Ishikawa (cell line): ENCODE measurements at regions not wholly inside any gene's neighbourhood (a gene's known extent, or its start where the extent isn't known, plus 50 kb on each side); places are given as distances from the start of the nearest gene placed in this dataset.
A peak's percentile ranks its signal among the peaks of the same experiment; 100 is the strongest.

ENCODE experiments used
- CEBPB ChIP-seq: IDR thresholded peaks from 2 replicates; pipeline ENCODE4 v1.6.1; 2012
- CREB1 ChIP-seq: IDR thresholded peaks from 2 replicates; pipeline ENCODE4 v1.6.1; 2012; ENCODE audit warnings: low read depth
- EGR1 ChIP-seq: IDR thresholded peaks from 2 replicates; pipeline ENCODE4 v1.6.1; 2012
- EP300 ChIP-seq: IDR thresholded peaks from 2 replicates; pipeline ENCODE4 v1.6.1; 2012; ENCODE audit warnings: borderline replicate concordance
- FOXM1 ChIP-seq: IDR thresholded peaks from 2 replicates; pipeline ENCODE4 v1.6.1; 2012; ENCODE audit warnings: low read depth, borderline replicate concordance
- NFIC ChIP-seq: IDR thresholded peaks from 2 replicates; pipeline ENCODE4 v1.6.1; 2012
- RAD21 ChIP-seq: IDR thresholded peaks from 2 replicates; pipeline ENCODE4 v1.6.1; 2012; ENCODE audit warnings: low read depth
- TAF1 ChIP-seq: IDR thresholded peaks from 2 replicates; pipeline ENCODE4 v1.6.1; 2012; ENCODE audit warnings: low read depth, mild to moderate bottlenecking
- TCF12 ChIP-seq: IDR thresholded peaks from 2 replicates; pipeline ENCODE4 v1.6.1; 2012; ENCODE audit warnings: low read depth
- TEAD4 ChIP-seq: IDR thresholded peaks from 2 replicates; pipeline ENCODE4 v1.6.1; 2012
- YY1 ChIP-seq: IDR thresholded peaks from 2 replicates; pipeline ENCODE4 v1.6.1; 2012; ENCODE audit warnings: low read depth
- ZBTB7A ChIP-seq: IDR thresholded peaks from 2 replicates; pipeline ENCODE4 v1.6.1; 2012; ENCODE audit warnings: low read depth
- TF ChIP-seq, protein P1 (sequence below): IDR thresholded peaks from 2 replicates; pipeline ENCODE4 v1.6.1; 2012; ENCODE audit warnings: low read depth, mild to moderate bottlenecking
- TF ChIP-seq, protein P2 (sequence below): IDR thresholded peaks from 2 replicates; pipeline ENCODE4 v1.6.1; 2012
- TF ChIP-seq, protein P3 (sequence below): IDR thresholded peaks from 2 replicates; pipeline ENCODE4 v1.6.1; 2012

DNA sequence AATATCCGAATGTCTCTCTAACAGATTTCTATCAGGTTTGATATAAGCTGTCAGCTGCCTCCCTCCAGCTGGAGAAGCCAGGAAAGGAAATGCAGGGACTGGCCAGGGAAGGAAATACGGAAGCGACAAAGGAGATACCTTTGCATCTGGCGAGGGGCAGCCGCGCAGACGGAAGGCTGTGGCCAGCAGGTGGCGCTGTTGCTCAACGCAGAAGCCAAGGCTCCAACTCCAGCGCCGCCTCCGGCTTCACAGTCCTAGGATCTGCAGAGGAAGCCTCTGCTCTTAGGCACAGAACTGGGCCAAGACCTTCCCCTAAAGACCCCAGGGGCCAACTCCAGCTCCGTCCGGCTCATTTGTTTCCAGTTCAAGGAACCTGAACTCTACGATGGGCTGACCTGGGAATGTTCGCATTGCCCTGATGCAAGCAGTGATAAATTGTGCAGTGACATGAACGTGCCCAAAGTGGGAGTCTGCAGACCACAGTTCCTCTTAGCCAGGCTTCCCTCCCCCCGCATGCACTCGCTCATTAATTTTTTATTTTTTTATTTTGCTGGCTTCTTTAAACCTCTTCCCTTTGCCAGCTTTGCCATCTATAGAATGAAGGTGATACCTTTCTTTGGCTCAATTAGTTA, 97.3 kb upstream of the LYZL2 start:
- TF ChIP-seq RAD21, result peak; percentile 79

DNA sequence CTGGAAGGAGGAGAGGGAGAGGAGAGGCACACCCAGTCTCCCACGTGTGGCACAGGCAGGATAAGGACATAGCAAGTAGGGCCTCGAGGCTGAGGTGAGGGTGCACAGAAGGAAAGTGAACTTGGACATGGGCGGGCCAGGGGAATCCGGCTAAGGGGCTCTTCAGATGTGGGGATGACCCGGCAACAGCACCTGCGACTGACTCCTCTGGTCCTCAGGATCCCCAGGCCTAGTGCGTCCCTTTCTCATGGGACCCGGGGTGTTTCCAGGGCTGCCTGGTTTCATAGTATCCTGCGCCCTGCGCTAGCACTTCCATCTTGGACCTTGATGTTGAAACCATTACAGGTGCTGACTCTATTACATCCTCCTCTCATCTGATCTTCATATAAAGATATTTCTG, 96.1 kb upstream of the LYZL2 start:
- TF ChIP-seq CREB1, result no peak
- no peak for TF ChIP-seq NFIC
- no peak for TF ChIP-seq TAF1
- TF ChIP-seq TEAD4, result no peak
- TF ChIP-seq, protein P1, sequence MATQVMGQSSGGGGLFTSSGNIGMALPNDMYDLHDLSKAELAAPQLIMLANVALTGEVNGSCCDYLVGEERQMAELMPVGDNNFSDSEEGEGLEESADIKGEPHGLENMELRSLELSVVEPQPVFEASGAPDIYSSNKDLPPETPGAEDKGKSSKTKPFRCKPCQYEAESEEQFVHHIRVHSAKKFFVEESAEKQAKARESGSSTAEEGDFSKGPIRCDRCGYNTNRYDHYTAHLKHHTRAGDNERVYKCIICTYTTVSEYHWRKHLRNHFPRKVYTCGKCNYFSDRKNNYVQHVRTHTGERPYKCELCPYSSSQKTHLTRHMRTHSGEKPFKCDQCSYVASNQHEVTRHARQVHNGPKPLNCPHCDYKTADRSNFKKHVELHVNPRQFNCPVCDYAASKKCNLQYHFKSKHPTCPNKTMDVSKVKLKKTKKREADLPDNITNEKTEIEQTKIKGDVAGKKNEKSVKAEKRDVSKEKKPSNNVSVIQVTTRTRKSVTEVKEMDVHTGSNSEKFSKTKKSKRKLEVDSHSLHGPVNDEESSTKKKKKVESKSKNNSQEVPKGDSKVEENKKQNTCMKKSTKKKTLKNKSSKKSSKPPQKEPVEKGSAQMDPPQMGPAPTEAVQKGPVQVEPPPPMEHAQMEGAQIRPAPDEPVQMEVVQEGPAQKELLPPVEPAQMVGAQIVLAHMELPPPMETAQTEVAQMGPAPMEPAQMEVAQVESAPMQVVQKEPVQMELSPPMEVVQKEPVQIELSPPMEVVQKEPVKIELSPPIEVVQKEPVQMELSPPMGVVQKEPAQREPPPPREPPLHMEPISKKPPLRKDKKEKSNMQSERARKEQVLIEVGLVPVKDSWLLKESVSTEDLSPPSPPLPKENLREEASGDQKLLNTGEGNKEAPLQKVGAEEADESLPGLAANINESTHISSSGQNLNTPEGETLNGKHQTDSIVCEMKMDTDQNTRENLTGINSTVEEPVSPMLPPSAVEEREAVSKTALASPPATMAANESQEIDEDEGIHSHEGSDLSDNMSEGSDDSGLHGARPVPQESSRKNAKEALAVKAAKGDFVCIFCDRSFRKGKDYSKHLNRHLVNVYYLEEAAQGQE, result no peak
- TF ChIP-seq, protein P2, sequence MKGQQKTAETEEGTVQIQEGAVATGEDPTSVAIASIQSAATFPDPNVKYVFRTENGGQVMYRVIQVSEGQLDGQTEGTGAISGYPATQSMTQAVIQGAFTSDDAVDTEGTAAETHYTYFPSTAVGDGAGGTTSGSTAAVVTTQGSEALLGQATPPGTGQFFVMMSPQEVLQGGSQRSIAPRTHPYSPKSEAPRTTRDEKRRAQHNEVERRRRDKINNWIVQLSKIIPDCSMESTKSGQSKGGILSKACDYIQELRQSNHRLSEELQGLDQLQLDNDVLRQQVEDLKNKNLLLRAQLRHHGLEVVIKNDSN, result no peak
- no peak for TF ChIP-seq CEBPB
- no peak for TF ChIP-seq YY1
- TF ChIP-seq EP300, result no peak
- no peak for TF ChIP-seq FOXM1

DNA sequence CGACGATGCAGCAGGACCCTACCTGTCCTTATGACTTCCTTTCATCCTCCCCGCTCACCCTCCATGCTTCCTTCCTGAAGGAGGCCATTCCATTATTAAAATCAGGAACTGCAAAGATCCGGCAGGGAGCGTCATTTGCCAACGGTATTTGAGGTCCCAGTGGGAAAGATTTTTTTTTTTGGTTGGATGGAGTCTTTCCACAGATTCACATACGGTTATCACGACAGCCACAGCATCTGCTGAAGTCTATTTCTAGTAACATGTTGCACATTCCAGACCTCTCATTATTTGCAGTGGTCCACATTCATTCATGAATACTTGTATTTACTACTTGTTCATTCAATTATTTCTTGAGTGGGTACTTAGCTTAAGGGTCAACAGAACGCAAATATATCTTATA, 94.7 kb upstream of the LYZL2 start:
- TF ChIP-seq EP300 (no peak), ZBTB7A (no peak), FOXM1 (no peak), TCF12 (no peak), YY1 (no peak), CEBPB (no peak), CREB1 (no peak), NFIC (no peak), TAF1 (no peak), RAD21 (no peak), EGR1 (no peak), TEAD4 (no peak)
- TF ChIP-seq, protein P1, result no peak
- TF ChIP-seq, protein P3, sequence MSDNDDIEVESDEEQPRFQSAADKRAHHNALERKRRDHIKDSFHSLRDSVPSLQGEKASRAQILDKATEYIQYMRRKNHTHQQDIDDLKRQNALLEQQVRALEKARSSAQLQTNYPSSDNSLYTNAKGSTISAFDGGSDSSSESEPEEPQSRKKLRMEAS, result no peak

DNA sequence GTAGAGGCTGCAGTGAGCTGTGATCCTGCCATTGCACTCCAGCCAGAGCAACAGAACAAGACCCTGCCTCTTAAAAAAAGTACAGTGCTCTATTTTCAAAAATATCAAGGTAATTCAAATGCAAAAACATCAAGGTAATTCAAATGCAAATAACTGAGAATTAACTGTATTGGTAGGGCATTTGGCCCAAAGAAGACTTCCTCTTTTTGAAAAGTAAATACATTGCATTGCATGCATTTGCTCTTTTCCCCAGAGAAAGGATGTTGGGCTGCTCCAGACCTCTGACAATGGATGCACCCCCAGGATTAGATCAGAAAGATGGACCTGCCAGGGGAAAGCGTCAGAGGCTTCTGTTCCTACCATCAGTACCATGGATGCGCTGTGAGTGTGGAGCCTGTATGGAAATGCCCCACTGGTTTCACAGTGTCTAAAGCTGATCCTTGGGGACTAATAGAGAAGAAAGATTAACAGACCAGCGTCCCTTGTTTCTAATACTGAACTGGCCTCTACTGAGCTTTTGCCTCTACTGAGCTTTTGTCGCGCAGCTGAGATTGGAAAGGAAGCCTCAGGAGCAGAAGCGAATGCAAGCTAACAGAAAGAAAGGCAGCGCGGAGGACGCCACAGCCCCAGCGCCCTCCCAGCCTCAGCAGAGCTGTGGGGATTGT, 93.5 kb upstream of the LYZL2 start:
- TF ChIP-seq NFIC (no peak), CEBPB (no peak), TAF1 (no peak), EGR1 (no peak), EP300 (no peak), YY1 (no peak), FOXM1 (no peak), TEAD4 (no peak), CREB1 (no peak), RAD21 (no peak), TCF12 (no peak), ZBTB7A (no peak)
- TF ChIP-seq, protein P1, result no peak
- TF ChIP-seq, protein P3, result no peak
- TF ChIP-seq, protein P2, result no peak
